Adrenal gland (tissue), 9 donors: ENCODE measurements at regions not wholly inside any gene's neighbourhood (a gene's known extent, or its start where the extent isn't known, plus 50 kb on each side); places are given as distances from the start of the nearest gene placed in this dataset.
"Not testable (repeated sequence)": the region's sequence is repeated elsewhere in the genome, so short reads cannot be mapped to it uniquely, and the experiment has no call there.

Experiments used
- DNase-seq, 7 donors: peaks; one replicate each; pipeline ENCODE4 v3.0.0-alpha.2; 2019 to 2020
- H3K27ac ChIP-seq, 5 donors: fragments of 200-600 bp; sonication (generic) in 4 of 5; 1 replicate in 3 of 5; 2 replicates in 2 of 5; pipeline versions ENCODE4 v1.5.1 to v1.8.0; 2016 to 2020; ENCODE audit warnings: mild to moderate bottlenecking in 1 of 5
- H3K27me3 ChIP-seq: fragments of 200-600 bp; 2 replicates; pipeline ENCODE4 v1.8.0; 2021
- H3K36me3 ChIP-seq, 2 donors: fragments of 200-600 bp; replicated peaks in 1 of 2; 1 replicate in 1 of 2; 2 replicates in 1 of 2; pipeline versions ENCODE4 v1.5.1 to v1.8.0; 2018 to 2022
- H3K4me1 ChIP-seq, 2 donors: fragments of 200-600 bp; replicated peaks in 1 of 2; 1 replicate in 1 of 2; 2 replicates in 1 of 2; pipeline versions ENCODE4 v1.5.1 to v1.8.0; 2018 to 2021
- H3K4me3 ChIP-seq, 4 donors: fragments of 200-600 bp; sonication (generic) in 3 of 4; one replicate each; pipeline ENCODE4 v1.5.1; 2016 to 2018
- H3K9me3 ChIP-seq, 3 donors: fragments of 200-600 bp; sonication (generic) in 1 of 3; replicated peaks in 1 of 3; 1 replicate in 2 of 3; 2 replicates in 1 of 3; pipeline versions ENCODE4 v1.5.1 to v1.8.0; 2016 to 2021
- POLR2A ChIP-seq, 2 donors: fragments of 450-650 bp; IDR thresholded peaks; one replicate each; pipeline ENCODE4 v1.6.1; 2017; ENCODE audit warnings: antibody characterized with exemption in 2 of 2, mild to moderate bottlenecking in 2 of 2, moderate library complexity in 1 of 2
- WGBS, 4 donors: extraction: QIAGEN DNeasy Blood & Tissue Kit in 2 of 4; methylation state at CpG; one replicate each; pipeline versions ENCODE4 v1.1.5 to v1.1.7; 2013 to 2017; 5-methylcytosine and 5-hydroxymethylcytosine counted together
- intact Hi-C, 2 donors: fragments of 100-400 bp; cut with DNase I; formaldehyde crosslinking; loops; one replicate each; pipeline versions ENCODE4 v1.14.1 to v1.15.0; 2022 to 2023
- TF ChIP-seq, protein P1 (sequence below), 6 experiments: fragments of 450-650 bp in 4 of 6; fragments of 200-600 bp in 2 of 6; sonication (generic) in 1 of 6; IDR thresholded peaks; 1 replicate in 5 of 6; 2 replicates in 1 of 6; pipeline versions ENCODE4 v1.5.1 to v1.8.0; 2016 to 2021; ENCODE audit warnings: antibody characterized with exemption in 6 of 6, mild to moderate bottlenecking in 2 of 6, moderate library complexity in 1 of 6
- donor health status: healthy with polysubstance abuse.
- donor health status: Bipolar disorder and iron deficiency.
- donor health status: DM: yes; HTN: yes; CAD: no.
- donor health status: DM: no; HTN: no; CAD: no.
- donor health status: DM: no; HTN: no; CAD: no.

DNA sequence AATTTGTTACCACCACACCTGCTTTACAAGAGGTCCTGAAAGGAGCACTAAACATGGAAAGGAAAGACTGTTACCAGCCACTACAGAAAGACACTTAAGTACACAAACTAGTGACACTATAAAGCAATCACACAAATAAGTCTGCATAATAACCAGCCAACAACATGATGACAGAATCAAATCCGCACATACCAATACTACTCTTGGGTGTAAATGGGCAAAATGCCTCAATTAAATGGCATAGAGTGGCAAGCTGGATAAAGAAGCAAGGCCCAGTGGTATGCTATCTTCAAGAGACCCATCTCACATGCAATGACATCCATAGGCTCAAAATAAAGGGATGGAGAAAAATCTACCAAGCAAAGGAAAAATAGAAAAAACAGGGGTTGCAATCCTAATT is 106.8 kb upstream of the PRR23C start:
- no peaks in the 10 kb centered on the region for H3K4me1 ChIP-seq
- H3K36me3 ChIP-seq: no peaks in the 10 kb centered on the region
- TF ChIP-seq, protein P1, sequence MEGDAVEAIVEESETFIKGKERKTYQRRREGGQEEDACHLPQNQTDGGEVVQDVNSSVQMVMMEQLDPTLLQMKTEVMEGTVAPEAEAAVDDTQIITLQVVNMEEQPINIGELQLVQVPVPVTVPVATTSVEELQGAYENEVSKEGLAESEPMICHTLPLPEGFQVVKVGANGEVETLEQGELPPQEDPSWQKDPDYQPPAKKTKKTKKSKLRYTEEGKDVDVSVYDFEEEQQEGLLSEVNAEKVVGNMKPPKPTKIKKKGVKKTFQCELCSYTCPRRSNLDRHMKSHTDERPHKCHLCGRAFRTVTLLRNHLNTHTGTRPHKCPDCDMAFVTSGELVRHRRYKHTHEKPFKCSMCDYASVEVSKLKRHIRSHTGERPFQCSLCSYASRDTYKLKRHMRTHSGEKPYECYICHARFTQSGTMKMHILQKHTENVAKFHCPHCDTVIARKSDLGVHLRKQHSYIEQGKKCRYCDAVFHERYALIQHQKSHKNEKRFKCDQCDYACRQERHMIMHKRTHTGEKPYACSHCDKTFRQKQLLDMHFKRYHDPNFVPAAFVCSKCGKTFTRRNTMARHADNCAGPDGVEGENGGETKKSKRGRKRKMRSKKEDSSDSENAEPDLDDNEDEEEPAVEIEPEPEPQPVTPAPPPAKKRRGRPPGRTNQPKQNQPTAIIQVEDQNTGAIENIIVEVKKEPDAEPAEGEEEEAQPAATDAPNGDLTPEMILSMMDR (IDR thresholded peaks at IDR 0.05): no peak
- no peak for TF ChIP-seq POLR2A (IDR thresholded peaks at IDR 0.05)
- no peaks in the 10 kb centered on the region for H3K9me3 ChIP-seq
- WGBS, 4 donors: 96 to 100% (median 99%) methylated on average over 1 of the region's 1 CpG
- intact Hi-C loops: no loop called here
- no peaks in the 10 kb centered on the region for H3K27me3 ChIP-seq
- DNase-seq: no peak
- H3K4me3 ChIP-seq: no peak overlapping the region
- H3K27ac ChIP-seq: no peak overlapping the region

DNA sequence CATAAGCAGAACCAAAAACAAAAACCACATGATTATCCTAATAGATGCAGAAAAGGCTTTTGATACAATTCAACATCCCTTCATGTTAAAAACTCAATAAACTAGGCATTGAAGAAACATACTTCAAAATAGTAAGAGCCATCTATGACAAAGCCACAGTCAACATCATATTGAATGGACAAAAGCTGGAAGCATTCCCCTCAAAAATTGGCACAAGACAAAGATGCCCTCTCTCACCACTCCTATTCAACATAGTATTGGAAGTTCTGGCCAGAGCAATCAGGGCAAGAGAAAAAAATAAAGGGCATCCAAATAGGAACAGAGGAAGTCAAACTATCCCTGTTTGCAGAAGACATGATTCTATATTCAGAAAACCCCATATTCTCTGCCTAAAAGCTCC is 108.7 kb upstream of the PRR23C start:
- H3K27me3 ChIP-seq, intact Hi-C loops, H3K36me3 ChIP-seq, H3K4me1 ChIP-seq, H3K27ac ChIP-seq, H3K9me3 ChIP-seq, H3K4me3 ChIP-seq, DNase-seq: not testable (repeated sequence)

DNA sequence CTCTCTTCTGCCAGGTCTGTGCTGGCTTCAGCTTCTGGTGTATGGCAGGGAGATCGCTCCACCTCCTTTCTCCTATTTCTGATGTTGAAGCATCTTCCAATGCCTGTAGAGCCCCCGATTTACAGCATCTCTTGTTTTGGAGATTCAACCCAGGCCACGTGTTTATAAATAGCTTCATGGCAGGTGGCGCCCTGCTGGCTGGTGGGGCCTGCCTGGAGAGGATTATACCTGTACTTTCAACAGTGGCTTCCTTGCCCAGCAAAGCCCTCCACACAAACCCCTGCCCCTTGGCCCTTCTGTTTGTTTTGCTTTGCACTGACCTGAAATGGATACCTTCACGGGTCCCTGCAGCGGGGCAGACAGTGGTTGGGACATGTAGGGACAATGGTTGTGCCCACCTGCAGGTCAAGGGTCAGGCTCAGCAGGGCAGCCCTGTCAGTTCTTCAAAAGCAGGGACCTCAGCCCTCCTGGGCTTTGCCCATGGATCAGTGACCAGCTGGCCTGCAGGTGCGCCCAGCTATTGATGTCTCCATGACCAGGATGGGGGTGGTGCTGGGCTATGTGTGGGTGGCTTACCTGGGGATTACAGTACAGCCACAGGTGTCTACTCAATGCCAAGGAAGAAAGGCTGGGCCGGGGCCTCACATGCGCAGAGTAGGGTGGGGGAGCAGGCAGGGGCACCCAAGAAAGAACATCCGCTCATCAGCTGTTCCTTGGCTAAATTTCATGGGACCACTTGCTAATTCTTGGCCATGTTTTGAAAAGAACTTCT is 112.7 kb upstream of the PRR23C start:
- Histone ChIP-seq H3K27ac (no peak overlapping the region), H3K4me1 (no peaks in the 10 kb centered on the region), H3K9me3 (no peaks in the 10 kb centered on the region), H3K36me3 (no peaks in the 10 kb centered on the region), H3K27me3 (no peaks in the 10 kb centered on the region), H3K4me3 (no peak overlapping the region)
- TF ChIP-seq, protein P1 (IDR thresholded peaks at IDR 0.05): no peak
- no peak for TF ChIP-seq POLR2A (IDR thresholded peaks at IDR 0.05)
- intact Hi-C loops: no loop called here
- no peak for DNase-seq
- 87 to 91% (median 89%) methylated on average over 8 to 10 of the region's 10 CpGs for WGBS, 4 donors

DNA sequence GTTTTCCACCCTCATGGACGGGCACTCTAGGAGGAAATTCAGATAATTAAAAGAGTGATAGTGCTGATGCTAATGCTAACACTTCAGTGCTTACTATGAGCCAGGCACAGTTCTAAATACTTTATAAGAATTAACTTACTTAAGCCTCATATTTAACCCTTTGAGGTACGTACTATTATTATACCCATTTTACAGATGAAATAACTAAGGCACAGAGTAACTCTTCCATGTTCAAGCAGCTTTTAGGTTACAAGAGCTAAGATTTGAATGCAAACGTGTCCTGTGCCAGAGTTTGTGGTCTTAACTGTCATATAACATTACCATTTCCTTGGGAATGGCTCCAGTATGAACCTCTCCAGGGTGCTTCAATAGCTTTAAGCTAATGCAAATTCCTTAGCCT is 114.7 kb upstream of the PRR23C start:
- Histone ChIP-seq H3K4me1 (no peaks in the 10 kb centered on the region), H3K36me3 (no peaks in the 10 kb centered on the region), H3K27ac (no peak overlapping the region), H3K27me3 (no peaks in the 10 kb centered on the region), H3K9me3 (no peaks in the 10 kb centered on the region), H3K4me3 (no peak overlapping the region)
- TF ChIP-seq, protein P1 (IDR thresholded peaks at IDR 0.05): no peak
- TF ChIP-seq POLR2A (IDR thresholded peaks at IDR 0.05): no peak
- intact Hi-C loops: no loop called here
- 62 to 73% (median 66%) methylated on average over 3 of the region's 3 CpGs for WGBS, 4 donors
- DNase-seq: no peak
